Hematopoietic multipotent progenitor cell treated with erythropoietin and hydrocortisone succinate and interleukin-3 and kit ligand, for 4 days (in vitro differentiated cells): ENCODE measurements at regions not wholly inside any gene's neighbourhood (a gene's known extent, or its start where the extent isn't known, plus 50 kb on each side); places are given as distances from the start of the nearest gene placed in this dataset.

Experiments
- DNase-seq: peaks from one replicate; pipeline ENCODE4 v3.0.0-alpha.2; 2015

GRCh38 chr7:8938044-8938805 lies 504.8 kb downstream of the NXPH1 start:
- no peak for DNase-seq

- DNase-seq = no peak
Observed at GRCh38 chr7:8939446-8939845, 506.0 kb downstream of the NXPH1 start.

- DNase-seq = no peak
Observed at GRCh38 chr7:8963722-8964121, 530.3 kb downstream of the NXPH1 start.

- DNase-seq = no peak
Observed at GRCh38 chr7:8965177-8965576, 531.8 kb downstream of the NXPH1 start.

GRCh38 chr7:8973601-8974000 lies 540.2 kb downstream of the NXPH1 start:
- DNase-seq = no peak

- no peak for DNase-seq
Observed at GRCh38 chr7:8975681-8976080, 542.3 kb downstream of the NXPH1 start.

GRCh38 chr7:8982338-8982992 lies 549.1 kb downstream of the NXPH1 start:
- no peak for DNase-seq

- no peak for DNase-seq
Observed at GRCh38 chr7:8985255-8985654, 551.8 kb downstream of the NXPH1 start.

GRCh38 chr7:8988267-8988666 lies 554.9 kb downstream of the NXPH1 start:
- DNase-seq = no peak

GRCh38 chr7:8991159-8991558 lies 557.8 kb downstream of the NXPH1 start:
- no peak for DNase-seq

- DNase-seq = no peak
Observed at GRCh38 chr7:8998762-8999161, 565.4 kb downstream of the NXPH1 start.

- DNase-seq = no peak
Observed at GRCh38 chr7:9013940-9014339, 580.5 kb downstream of the NXPH1 start.

- DNase-seq = no peak
Observed at GRCh38 chr7:9017286-9017685, 583.9 kb downstream of the NXPH1 start.

GRCh38 chr7:9022456-9022855 lies 589.0 kb downstream of the NXPH1 start:
- no peak for DNase-seq

GRCh38 chr7:9023675-9024294 lies 590.4 kb downstream of the NXPH1 start:
- no peak for DNase-seq

GRCh38 chr7:9026121-9026520 lies 592.7 kb downstream of the NXPH1 start:
- no peak for DNase-seq

- DNase-seq = no peak
Observed at GRCh38 chr7:9028012-9028411, 594.6 kb downstream of the NXPH1 start.

GRCh38 chr7:9029681-9030530 lies 596.5 kb downstream of the NXPH1 start:
- no peak for DNase-seq

- DNase-seq = no peak
Observed at GRCh38 chr7:9030976-9031375, 597.6 kb downstream of the NXPH1 start.

- no peak for DNase-seq
Observed at GRCh38 chr7:9031386-9031785, 598.0 kb downstream of the NXPH1 start.

GRCh38 chr7:9036080-9036479 lies 602.7 kb downstream of the NXPH1 start:
- no peak for DNase-seq

GRCh38 chr7:9071160-9071762 lies 637.9 kb downstream of the NXPH1 start:
- DNase-seq = no peak

- DNase-seq = peak; percentile 16
Observed at GRCh38 chr7:9075774-9076173, 642.4 kb downstream of the NXPH1 start.
